PC-9 (cell line): ENCODE measurements at regions not wholly inside any gene's neighbourhood (a gene's known extent, or its start where the extent isn't known, plus 50 kb on each side); places are given as distances from the start of the nearest gene placed in this dataset.

ENCODE experiments used
- EZH2 ChIP-seq: fragments of 200-600 bp; sonication (generic); IDR thresholded peaks from 2 replicates; pipeline ENCODE4 v1.8.0; 2017; ENCODE audit warnings: antibody characterized with exemption, low read depth
- TF ChIP-seq, protein P1 (sequence below): fragments of 200-600 bp; sonication (generic); conservative IDR thresholded peaks from 2 replicates; pipeline ENCODE4 v1.6.1; 2017; ENCODE audit warnings: mixed run types, antibody characterized with exemption, mild to moderate bottlenecking, moderate library complexity

DNA sequence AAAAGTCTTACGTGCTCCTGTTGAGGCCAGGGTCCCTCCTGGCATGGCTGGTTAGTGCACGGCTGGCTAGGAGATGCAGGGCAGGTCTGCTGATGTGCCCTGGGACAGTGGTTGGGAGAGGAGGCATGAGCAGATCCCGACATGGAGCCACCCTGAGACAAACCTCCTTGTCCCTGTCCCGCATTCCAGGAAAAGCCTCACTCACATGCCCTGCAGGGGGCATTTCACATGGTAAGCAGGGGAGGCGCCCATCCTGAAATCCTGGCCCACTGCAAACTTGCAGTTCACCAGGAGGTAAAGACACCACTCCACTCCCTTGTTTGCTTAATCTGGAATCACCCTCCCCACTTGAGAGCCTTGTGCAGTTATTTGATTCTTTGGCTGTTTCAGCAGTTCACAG lies 116.7 kb upstream of the SLC24A3 start:
- TF ChIP-seq, protein P1, sequence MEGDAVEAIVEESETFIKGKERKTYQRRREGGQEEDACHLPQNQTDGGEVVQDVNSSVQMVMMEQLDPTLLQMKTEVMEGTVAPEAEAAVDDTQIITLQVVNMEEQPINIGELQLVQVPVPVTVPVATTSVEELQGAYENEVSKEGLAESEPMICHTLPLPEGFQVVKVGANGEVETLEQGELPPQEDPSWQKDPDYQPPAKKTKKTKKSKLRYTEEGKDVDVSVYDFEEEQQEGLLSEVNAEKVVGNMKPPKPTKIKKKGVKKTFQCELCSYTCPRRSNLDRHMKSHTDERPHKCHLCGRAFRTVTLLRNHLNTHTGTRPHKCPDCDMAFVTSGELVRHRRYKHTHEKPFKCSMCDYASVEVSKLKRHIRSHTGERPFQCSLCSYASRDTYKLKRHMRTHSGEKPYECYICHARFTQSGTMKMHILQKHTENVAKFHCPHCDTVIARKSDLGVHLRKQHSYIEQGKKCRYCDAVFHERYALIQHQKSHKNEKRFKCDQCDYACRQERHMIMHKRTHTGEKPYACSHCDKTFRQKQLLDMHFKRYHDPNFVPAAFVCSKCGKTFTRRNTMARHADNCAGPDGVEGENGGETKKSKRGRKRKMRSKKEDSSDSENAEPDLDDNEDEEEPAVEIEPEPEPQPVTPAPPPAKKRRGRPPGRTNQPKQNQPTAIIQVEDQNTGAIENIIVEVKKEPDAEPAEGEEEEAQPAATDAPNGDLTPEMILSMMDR = no peak
- TF ChIP-seq EZH2 = no peak
